GM10847 (cell line): ENCODE measurements at regions not wholly inside any gene's neighbourhood (a gene's known extent, or its start where the extent isn't known, plus 50 kb on each side); places are given as distances from the start of the nearest gene placed in this dataset.

ENCODE experiments used
- POLR2A ChIP-seq: IDR thresholded peaks from 2 replicates; pipeline ENCODE4 v1.6.1; 2011; ENCODE audit not compliant: insufficient read length; ENCODE audit errors: extremely low read depth

DNA sequence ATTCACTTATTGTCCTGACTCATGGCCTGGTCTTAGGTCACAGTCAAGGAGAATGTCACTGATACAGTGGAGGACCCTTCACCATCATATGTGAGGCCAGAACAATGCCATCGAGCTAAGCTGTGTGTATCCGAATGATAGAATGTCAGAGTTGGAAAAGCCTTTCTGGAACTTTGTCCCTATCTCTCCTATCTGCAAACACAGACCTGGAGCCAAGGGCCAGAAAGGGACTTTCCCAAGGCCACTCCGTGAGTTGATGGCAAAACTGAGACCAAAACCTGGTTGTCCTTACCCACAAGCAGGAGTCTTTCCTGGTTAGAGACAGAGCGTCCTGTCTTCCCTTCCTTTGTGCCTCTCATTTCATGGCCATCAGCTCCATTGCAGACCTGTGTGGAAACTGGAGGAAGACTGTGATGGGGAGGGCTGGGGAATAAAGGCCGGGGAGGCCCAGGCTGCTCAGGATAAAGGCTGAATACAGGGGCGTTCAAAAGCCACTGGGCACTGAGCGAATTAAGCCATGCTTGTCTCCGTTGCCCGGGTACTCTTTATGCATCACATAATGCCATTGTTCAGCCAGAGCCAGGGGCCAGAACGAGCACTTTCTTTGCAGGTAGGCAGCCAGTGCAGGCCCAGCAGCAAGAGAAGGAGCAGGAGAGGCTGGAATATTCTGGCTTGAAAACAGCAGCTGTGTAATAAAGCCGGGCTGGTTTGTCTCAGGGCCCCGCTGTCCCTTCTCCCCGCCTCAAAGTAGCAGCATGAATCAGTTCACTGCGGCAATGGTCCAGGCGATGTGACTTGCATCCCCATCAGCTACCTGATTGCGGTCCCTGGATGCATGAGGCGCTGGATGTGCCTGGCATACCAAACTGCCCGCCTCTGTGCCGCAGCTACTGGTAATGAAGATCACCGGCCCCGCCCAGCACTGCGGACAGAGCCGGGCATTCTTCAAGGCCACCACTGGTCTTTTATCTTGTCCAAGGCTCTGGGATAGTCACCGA is 143.0 kb downstream of the RPS24 start:
- TF ChIP-seq POLR2A, result no peak

DNA sequence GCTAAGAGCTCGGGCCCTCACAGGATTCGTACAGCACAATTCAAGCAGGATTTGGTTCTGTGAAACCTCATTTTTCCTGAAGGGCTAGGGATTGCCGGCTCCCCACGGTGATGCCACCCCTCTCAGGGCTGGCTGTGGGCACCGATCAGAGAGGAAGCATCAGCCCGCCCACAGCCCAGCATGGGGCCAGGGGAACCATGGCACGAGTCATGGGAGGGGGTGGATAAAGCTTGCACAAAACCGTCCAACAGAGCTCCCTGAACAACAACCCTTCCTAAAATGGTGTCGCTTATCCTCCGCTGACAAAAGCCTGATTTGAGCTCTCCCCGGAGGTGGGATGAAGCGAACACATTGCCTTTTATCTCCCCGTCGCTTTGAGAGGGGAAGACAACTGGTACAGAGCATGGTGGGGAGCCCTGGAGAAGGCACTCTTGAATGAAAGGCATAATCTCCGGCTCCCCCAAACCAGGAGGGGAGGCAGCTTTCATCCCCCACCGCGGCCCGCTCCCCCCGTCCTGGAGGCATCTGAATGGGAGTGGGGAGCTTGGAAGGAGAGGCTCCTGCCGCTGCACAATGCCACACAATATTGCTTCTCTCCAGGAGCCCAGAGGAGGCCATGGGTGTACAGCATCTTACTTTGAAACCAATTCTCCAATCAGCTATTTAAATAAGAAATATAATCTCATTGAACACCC is 144.0 kb downstream of the RPS24 start:
- no peak for TF ChIP-seq POLR2A

DNA sequence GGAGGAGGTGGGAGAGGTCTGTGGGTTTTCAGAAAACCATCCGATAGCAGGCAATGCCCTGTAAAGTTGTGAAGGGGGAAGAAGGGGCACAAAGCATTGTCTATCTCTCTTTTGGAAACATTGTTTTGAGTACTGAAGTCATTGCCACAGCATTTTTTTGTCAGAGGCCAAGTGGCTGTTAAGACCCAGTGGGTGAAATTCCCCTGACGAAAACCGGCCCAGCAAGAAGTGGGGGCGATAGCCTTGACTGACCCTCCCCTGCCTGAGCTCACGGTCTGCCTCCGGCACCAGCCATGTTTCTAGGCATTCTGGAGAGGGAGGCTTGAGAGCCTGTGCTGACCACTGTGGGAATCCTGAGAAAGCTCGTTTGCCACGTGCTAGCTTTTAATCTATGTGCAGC is 144.7 kb downstream of the RPS24 start:
- TF ChIP-seq POLR2A, result no peak

DNA sequence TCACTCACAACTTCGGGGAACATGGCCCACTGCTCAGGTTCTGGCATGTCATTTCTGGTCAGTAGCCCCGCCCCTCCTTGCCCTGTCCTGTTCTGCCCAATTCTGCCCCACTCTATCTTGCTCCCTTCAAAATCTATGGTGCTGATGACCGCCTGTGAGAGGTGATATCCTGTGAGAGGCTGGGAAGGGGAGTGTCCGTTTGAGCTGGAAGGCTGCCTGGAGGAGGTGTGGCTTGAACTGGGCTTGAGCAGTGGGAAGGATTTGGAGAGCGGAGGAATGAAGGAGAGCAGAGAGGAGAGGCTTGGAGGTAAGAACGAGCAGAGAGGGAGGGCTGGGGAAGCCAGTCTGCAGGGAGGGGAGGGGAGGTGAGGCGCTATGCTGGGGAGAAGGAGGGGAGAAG is 145.3 kb downstream of the RPS24 start:
- no peak for TF ChIP-seq POLR2A

DNA sequence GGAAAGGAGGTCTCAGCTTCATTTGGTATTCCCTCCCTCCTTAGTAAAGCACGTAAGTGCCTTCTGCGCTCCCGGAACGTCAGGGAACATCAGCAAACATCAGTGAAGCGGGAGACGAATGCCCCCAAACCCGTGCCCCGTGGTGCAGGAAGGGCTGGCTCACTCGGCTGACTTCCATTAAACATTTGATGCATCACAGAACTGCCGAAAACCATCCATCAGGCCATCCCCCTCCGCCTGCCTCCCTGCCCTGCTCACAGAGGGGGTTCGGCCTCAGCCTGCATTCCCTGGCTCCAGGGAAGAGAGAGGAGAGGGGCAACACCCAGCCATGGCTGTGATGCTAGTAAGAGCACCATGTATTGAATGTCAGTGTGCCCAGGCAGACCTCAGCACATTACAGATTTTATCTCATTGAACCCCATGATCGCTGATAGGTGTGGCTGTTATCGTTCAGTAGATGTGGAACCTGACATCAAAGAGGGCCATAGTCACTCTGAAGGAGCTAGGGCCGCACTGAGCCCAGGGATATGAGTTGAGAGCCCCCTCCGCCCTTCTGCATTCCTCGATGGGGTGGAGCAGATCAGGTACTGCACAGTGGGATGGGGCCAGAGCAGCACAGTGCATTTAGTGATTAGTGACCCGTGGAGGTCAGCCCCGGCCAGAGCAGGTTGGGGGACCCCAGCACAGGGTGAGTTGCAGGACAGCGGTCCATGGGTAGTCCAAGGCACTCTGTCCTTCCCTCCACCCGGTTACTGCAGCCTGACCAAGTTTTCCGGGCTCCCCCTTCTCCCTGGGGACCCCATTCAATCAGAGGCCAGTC is 146.4 kb downstream of the RPS24 start:
- TF ChIP-seq POLR2A, result no peak

DNA sequence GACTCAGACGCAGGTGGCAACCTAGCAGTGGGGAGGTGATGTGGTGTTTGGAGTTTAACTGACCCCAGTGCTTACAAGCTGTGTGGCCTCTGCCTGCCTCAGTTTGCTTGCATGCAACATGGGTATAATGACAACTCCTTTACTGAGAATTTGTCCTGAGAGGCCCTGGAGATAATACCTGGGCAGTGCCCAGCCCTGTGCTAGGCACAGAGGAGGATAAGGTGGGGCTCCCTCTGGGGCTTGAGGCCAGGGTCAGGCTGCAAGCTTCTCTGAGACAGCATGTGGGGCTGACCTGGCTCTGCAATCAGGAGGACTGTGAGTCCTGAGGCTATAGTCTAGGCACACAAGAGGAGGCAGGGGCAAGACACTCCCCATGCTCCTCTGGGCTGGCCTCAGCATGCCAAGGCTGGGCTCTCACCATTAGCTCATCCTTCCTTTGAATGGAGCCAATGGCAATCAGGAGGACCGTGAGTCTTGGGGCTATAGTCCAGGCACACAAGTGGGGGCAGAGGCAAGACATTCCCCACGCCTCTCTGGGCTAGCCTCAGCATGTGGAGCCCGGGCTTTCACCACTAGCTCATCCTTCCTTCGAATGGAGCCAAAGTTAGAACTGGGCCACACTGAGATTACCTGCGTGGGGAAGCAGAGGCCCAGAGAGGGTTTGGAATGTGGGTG is 147.9 kb downstream of the RPS24 start:
- TF ChIP-seq POLR2A, result no peak

DNA sequence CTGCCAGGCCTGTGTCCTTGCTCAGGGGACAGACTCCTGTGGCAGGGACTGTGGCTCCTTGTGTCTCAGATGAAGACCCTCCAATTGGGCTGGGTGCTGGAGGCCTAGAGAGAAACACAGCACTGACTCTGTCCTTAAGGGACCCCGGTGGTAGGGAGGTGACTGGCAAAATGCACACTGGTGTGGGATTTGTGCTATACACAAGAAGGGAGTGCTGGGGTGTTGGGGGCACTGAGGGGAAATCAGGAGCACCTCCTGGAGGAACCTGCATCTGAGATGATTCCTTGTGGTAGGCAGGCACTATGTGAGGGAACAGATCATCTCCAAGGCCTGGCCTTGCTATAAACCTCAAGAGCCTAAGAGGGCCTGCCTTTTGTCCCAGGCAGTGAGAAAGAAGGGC is 149.2 kb downstream of the RPS24 start:
- no peak for TF ChIP-seq POLR2A

DNA sequence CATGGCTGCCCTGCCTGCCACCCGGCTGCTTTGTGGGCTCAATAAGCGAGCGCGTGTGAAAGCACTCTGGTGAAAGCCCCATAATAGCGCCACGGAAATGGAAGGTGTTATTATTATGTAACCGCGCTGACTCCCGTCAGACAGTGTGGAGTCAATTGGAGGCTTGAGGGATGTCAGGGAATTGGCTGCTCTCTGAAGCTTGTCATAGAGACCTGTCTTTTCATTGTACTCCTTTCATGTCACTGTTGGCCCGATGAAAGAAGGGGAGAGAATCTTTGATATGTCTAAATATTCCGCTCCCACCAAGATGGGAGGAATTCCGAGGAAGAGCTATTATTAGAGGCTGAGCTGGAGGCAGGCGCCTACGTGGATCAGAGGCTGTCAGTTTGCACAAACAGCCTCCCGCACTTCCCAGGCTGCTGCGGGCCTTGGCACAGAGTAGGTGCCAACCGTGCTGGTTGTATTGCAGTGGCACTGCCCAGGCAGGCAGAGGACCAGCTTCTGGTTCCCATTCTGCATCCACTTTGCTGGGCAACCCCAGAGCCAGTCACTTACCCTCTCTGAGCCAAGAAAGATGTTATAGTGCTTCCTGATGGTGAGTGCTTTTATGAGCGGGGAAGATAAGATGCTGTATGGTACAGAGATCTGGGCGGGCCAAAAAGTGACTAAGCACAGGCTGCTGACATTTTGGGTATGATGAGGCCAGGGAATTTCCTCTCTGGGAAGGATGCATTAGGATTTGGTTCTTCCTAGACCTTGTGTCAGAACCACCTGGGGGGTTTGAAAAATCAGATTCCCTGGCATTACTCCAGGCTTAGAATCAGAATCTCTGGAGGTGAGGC is 151.4 kb downstream of the RPS24 start:
- no peak for TF ChIP-seq POLR2A

DNA sequence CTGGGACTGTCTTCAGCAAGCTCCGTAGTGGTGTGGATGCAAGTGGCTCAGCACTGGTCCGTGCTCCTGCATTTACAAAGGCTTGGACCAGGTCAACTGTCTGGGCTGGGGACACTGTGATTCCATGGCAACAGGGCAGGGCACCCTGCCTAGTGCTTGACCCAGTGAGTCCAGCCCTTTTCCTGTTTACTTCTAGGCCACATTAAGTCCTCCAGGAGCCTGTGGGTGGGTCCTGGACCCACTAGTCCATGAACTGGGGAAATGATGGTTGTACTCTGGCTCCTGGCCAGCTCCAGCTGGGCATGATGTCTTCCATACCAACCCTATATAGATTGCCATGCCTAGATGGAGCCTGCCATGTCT is 152.0 kb downstream of the RPS24 start:
- TF ChIP-seq POLR2A, result no peak

DNA sequence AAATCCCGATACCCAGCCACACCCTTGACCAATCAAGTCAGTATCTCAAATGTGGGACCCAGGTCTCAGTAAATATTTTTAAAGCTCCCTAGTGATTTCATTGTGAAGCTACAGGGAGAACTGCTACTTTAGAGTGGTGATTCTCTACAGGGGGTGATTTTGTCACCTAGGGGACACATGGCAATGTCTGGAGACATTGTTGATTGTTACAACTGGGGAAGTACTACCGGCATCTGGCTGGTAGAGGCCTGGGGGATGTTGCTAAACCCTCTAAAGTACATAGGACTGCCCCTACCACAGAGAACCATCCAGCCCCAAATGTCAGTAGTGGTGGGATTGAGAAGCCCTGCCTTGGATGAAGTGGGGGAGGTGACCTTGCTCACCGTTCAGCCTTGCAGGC is 152.9 kb downstream of the RPS24 start:
- TF ChIP-seq POLR2A, result no peak

DNA sequence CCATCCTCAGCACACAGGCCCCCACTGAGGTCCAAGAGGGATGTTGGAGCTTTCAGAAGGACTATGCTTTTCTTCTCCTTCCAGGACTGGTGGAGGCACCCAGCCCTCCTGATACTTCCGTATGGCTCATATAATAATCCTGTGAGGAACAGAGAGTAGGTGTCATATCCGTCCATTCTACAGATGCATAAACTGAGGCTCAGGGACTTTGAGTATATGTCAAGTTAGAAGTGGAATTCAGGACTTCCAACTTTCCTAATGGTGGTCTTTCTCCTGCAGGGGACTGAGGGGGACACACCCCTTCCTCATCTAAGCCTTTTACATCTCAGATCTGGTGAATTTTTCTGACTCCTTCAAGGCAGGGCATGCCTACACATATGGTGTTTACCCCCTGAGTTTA is 153.7 kb downstream of the RPS24 start:
- no peak for TF ChIP-seq POLR2A

DNA sequence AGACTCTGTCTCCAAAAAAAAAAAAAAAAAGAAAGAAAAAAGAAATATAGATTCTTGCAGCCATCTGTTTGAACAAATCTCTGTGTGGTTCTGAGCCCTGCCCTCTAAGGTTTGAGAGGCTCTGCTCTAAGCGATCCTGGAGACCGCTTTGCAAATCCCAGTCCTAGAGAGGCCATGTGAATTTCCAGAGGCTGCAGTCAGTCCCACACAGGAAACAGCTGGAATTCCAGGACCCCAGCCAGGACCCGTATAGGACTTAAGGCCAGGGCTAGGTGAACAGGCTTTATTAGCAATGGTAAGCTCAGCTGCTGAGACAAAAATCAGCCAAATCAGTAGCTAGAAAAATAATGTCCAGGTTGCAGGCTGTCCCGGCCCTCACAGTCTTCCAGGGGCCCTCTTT is 154.8 kb downstream of the RPS24 start:
- no peak for TF ChIP-seq POLR2A

DNA sequence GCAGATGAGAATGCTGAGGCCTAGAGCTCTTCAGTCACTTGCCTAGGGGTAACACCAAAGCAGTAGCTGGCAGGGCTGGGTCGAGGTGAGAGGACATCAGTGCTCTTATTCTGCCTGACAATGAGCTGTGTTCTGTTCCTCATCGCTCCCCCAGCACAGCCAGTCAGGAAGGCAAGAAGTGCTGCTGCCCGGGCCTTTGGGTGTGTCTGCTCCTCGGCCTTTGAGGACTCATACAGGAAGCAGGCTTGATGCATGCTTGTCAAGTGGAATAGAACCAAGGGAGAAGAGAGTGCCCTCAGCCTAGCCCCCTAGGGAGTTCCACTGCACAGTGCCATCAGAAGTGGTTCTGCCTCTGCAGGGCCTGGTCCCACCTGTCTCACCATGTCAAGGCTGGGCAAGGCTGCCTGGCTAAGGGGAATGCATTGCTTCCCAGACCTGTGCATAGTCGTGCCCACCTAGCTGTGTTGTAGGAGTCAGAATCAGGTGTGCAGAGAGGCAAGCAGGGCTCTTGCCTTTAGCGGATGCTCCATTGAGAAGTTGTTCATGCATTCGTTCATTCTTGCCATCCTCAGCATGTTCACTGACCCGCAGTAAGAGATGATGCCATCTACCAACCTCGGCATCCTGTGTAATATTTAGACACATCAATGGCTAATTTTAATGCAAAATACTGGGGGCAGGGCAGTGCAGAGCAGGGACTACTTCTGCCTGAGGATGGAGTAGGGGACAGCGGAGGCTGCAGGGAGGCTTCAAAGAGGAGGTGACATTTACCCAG is 156.6 kb downstream of the RPS24 start:
- no peak for TF ChIP-seq POLR2A
